SU-DHL-6 (cell line): ENCODE measurements at regions not wholly inside any gene's neighbourhood (a gene's known extent, or its start where the extent isn't known, plus 50 kb on each side); places are given as distances from the start of the nearest gene placed in this dataset.

Experiments
- H2AFZ ChIP-seq: fragments of 200-600 bp; sonication (generic); 2 replicates; pipeline ENCODE4 v1.6.1; 2014; ENCODE audit warnings: low read depth, mild to moderate bottlenecking, moderate library complexity, mixed read lengths, antibody characterized with exemption, low read length; ENCODE audit not compliant: severe bottlenecking
- H3F3A ChIP-seq: fragments of 200-600 bp; shearing (Covaris generic); 2 replicates; pipeline ENCODE4 v1.6.0; 2016; ENCODE audit warnings: antibody characterized with exemption, mild to moderate bottlenecking; ENCODE audit not compliant: insufficient read depth
- H3K27ac ChIP-seq: fragments of 200-600 bp; sonication (generic); 2 replicates; pipeline ENCODE4 v1.5.1; 2016; ENCODE audit warnings: low read depth, mild to moderate bottlenecking, low read length, moderate library complexity, mixed read lengths
- H3K27me3 ChIP-seq: fragments of 200-600 bp; sonication (generic), shearing (Covaris generic); 2 replicates; pipeline ENCODE4 v1.6.0; 2014; ENCODE audit warnings: mild to moderate bottlenecking, low read length
- H3K36me3 ChIP-seq: fragments of 200-600 bp; sonication (generic); 2 replicates; pipeline ENCODE4 v1.6.1; 2014; ENCODE audit warnings: mild to moderate bottlenecking, low read length, mixed read lengths
- H3K4me2 ChIP-seq: fragments of 300-600, 200-600 bp; shearing (Covaris generic), sonication (generic); 2 replicates; pipeline ENCODE4 v1.6.0; 2014; ENCODE audit warnings: low read length, low read depth, mild to moderate bottlenecking; ENCODE audit not compliant: poor library complexity, severe bottlenecking
- H3K4me3 ChIP-seq: fragments of 200-600 bp; sonication (generic); 2 replicates; pipeline ENCODE4 v1.5.1; 2014; ENCODE audit warnings: antibody characterized with exemption, low read length, mild to moderate bottlenecking, mixed read lengths; ENCODE audit not compliant: insufficient read depth, poor library complexity, severe bottlenecking
- H3K79me2 ChIP-seq: fragments of 200-600 bp; sonication (generic); 2 replicates; pipeline ENCODE4 v1.6.1; 2014; ENCODE audit warnings: mild to moderate bottlenecking, low read length, moderate library complexity; ENCODE audit not compliant: insufficient read depth
- H3K9ac ChIP-seq: fragments of 200-600 bp; sonication (generic); 2 replicates; pipeline ENCODE4 v1.7.0; 2014; ENCODE audit warnings: mild to moderate bottlenecking, low read length
- H3K9me2 ChIP-seq: fragments of 200-600 bp; sonication (generic); replicated peaks from 2 replicates; pipeline ENCODE4 v1.6.1; 2014; ENCODE audit warnings: low read length; ENCODE audit not compliant: insufficient read depth
- H3K9me3 ChIP-seq: fragments of 200-600 bp; sonication (generic); 2 replicates; pipeline ENCODE4 v1.6.1; 2014; ENCODE audit warnings: low read length, mixed read lengths; ENCODE audit not compliant: insufficient read depth
- H4K20me1 ChIP-seq: fragments of 200-600 bp; sonication (generic); 2 replicates; pipeline ENCODE4 v1.6.1; 2014; ENCODE audit warnings: low read depth, mild to moderate bottlenecking, antibody characterized with exemption, low read length, moderate library complexity, mixed read lengths
- CTCF ChIP-seq: fragments of 200-600 bp; sonication (generic); IDR thresholded peaks from one replicate; pipeline ENCODE4 v1.5.1; 2017; ENCODE audit warnings: antibody characterized with exemption, mild to moderate bottlenecking, low read length, moderate library complexity; ENCODE audit not compliant: insufficient read depth, poor library complexity, severe bottlenecking
- EZH2phosphoT487 ChIP-seq: fragments of 200-600 bp; sonication (generic), shearing (Covaris generic); conservative IDR thresholded peaks from 2 replicates; pipeline ENCODE4 v1.6.1; 2018; ENCODE audit warnings: mild to moderate bottlenecking, antibody characterized with exemption, low read length, moderate library complexity, mixed read lengths

- Histone ChIP-seq H3K9me3 (no peaks in the 10 kb centered on the region), H3K79me2 (no peaks in the 10 kb centered on the region), H3K27me3 (no peaks in the 10 kb centered on the region), H3K9ac (no peak overlapping the region), H3K4me2 (no peak overlapping the region), H3K9me2 (no peaks in the 10 kb centered on the region), H3K4me3 (no peak overlapping the region), H3K27ac (no peak overlapping the region), H2AFZ (no peak overlapping the region), H3F3A (no peaks in the 10 kb centered on the region), H4K20me1 (no peaks in the 10 kb centered on the region), H3K36me3 (no peaks in the 10 kb centered on the region)
- TF ChIP-seq CTCF (no peak), EZH2phosphoT487 (no peak)
These were observed 118.0 kb downstream of the TPRA1 start for GRCh38 chr3:127472506-127472905.

DNA sequence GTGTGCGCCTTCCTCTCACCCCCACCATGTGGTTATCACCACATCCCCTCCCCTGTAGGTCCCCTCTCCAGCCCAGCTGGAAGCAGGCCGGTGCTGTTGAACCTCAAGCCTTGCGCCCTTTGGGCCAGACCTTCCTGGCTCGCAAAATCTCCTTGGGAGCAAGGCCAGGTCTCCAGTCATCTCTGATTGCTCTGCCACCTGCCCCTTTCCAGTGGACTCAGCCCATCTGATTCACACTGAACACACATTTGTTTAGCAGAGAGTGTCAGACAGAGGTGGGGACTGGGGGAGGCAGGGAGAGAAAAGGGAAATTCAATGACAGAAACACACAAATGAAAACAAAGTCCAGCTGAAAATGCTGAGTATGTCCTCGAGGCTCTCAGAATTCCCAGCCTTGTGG is 119.4 kb downstream of the TPRA1 start:
- Histone ChIP-seq H3K9me2 (no peaks in the 10 kb centered on the region), H3K79me2 (no peaks in the 10 kb centered on the region), H3K9ac (no peak overlapping the region), H3K36me3 (no peaks in the 10 kb centered on the region), H3K27me3 (no peaks in the 10 kb centered on the region), H4K20me1 (no peaks in the 10 kb centered on the region), H3F3A (no peaks in the 10 kb centered on the region), H3K4me2 (no peak overlapping the region), H3K9me3 (no peaks in the 10 kb centered on the region), H3K27ac (no peak overlapping the region), H2AFZ (no peak overlapping the region), H3K4me3 (no peak overlapping the region)
- TF ChIP-seq CTCF (no peak), EZH2phosphoT487 (no peak)

- Histone ChIP-seq H3K4me3 (no peak overlapping the region), H4K20me1 (no peaks in the 10 kb centered on the region), H3K36me3 (no peaks in the 10 kb centered on the region), H3F3A (no peaks in the 10 kb centered on the region), H3K79me2 (no peaks in the 10 kb centered on the region), H3K9me2 (no peaks in the 10 kb centered on the region), H3K27ac (no peak overlapping the region), H2AFZ (no peak overlapping the region), H3K4me2 (no peak overlapping the region), H3K9ac (no peak overlapping the region), H3K9me3 (no peaks in the 10 kb centered on the region), H3K27me3 (no peaks in the 10 kb centered on the region)
- TF ChIP-seq CTCF, result no peak
- TF ChIP-seq EZH2phosphoT487, result no peak
These were observed 120.8 kb downstream of the TPRA1 start for GRCh38 chr3:127469760-127470159.

DNA sequence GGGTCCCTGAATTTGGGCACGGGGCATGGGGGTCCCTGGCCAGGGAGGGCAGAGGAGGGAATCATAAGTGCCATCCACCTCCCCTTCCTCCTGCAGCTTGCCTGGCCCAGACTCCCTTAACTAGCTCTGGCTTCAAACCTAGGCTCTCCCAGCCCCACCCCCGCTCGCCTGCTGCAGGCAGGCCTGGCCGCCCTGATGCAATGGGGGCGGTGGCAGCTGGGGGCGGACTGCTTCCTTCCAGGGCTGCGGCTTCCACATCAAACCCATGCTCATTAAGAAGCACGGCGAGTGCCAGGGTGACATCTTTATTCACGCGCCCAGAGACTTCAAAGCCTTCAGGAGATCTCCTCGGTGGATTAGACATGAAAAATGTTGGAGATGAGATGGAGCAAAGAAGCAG is 123.1 kb downstream of the TPRA1 start:
- no peak for TF ChIP-seq CTCF
- TF ChIP-seq EZH2phosphoT487, result no peak
- Histone ChIP-seq H3F3A (no peaks in the 10 kb centered on the region), H3K27ac (no peak overlapping the region), H3K79me2 (no peaks in the 10 kb centered on the region), H4K20me1 (no peaks in the 10 kb centered on the region), H3K36me3 (no peaks in the 10 kb centered on the region), H3K9me2 (no peaks in the 10 kb centered on the region), H3K9me3 (no peaks in the 10 kb centered on the region), H3K4me2 (no peak overlapping the region), H3K27me3 (no peaks in the 10 kb centered on the region), H2AFZ (no peak overlapping the region), H3K4me3 (no peak overlapping the region), H3K9ac (no peak overlapping the region)
